IMR-90 (cell line): ENCODE measurements at regions not wholly inside any gene's neighbourhood (a gene's known extent, or its start where the extent isn't known, plus 50 kb on each side); places are given as distances from the start of the nearest gene placed in this dataset.
A peak's percentile ranks its signal among the peaks of the same experiment; 100 is the strongest.

Experiments used
- ATAC-seq: fragments of 200-7000 bp; cut with Tn5 transposase; 2 replicates; pipeline ENCODE4 v1.9.1; 2020; ENCODE audit warnings: low read depth, mild to moderate bottlenecking, moderate library complexity
- BruUV-seq: library from RNA; stranded (reverse); fragments of 400-500 nt; replicated peaks from 2 replicates; lab custom pipeline; 2021; lab: Mats Ljungman, UMichigan
- CTCF ChIA-PET: fragments of 300-600 bp; formaldehyde crosslinking; extraction: SDS; loops from one replicate; lab custom pipeline; 2021; ENCODE audit warnings: antibody characterized with exemption; lab: Yijun Ruan, JAX
- POLR2A ChIA-PET: fragments of 300-600 bp; sonication (Branson Sonifier 250); formaldehyde crosslinking; loops from one replicate; lab custom pipeline; 2022; ENCODE audit warnings: antibody characterized with exemption; ENCODE audit not compliant: unreplicated experiment; lab: Charles Lee
- DNase-seq: peaks from one replicate; pipeline ENCODE4 v3.0.0; 2013
- H2AFZ ChIP-seq: replicated peaks from 2 replicates; pipeline ENCODE3; 2013; ENCODE audit warnings: low read length, mild to moderate bottlenecking; ENCODE audit not compliant: poor library complexity
- H2AK5ac ChIP-seq: 2 replicates; pipeline ENCODE4 v1.6.1; 2013; ENCODE audit warnings: low read depth, low read length, inconsistent platforms
- H2AK9ac ChIP-seq: replicated peaks from 2 replicates; pipeline ENCODE3; 2013; ENCODE audit warnings: mild to moderate bottlenecking, low read depth, low read length, moderate library complexity; ENCODE audit not compliant: poor library complexity
- H2BK120ac ChIP-seq: 2 replicates; pipeline ENCODE4 v1.6.1; 2013; ENCODE audit warnings: low read depth, low read length, inconsistent platforms
- H2BK15ac ChIP-seq: 3 replicates; pipeline ENCODE4 v1.6.1; 2013; ENCODE audit warnings: low read depth, low read length, inconsistent platforms
- H2BK20ac ChIP-seq: 2 replicates; pipeline ENCODE4 v1.6.1; 2013; ENCODE audit warnings: low read depth, mild to moderate bottlenecking, inconsistent platforms, low read length, moderate library complexity
- H2BK5ac ChIP-seq: 2 replicates; pipeline ENCODE4 v1.6.1; 2013; ENCODE audit warnings: mild to moderate bottlenecking, low read depth, low read length, inconsistent platforms; ENCODE audit not compliant: poor library complexity, severe bottlenecking
- H3K14ac ChIP-seq: replicated peaks from 2 replicates; pipeline ENCODE4 v1.6.1; 2013; ENCODE audit warnings: low read depth, low read length, inconsistent platforms
- H3K18ac ChIP-seq: 2 replicates; pipeline ENCODE4 v1.6.1; 2013; ENCODE audit warnings: low read depth, low read length, control low read depth
- H3K23ac ChIP-seq: 2 replicates; pipeline ENCODE4 v1.6.1; 2013; ENCODE audit warnings: low read depth, low read length, inconsistent platforms
- H3K27ac ChIP-seq: 2 replicates; pipeline ENCODE4 v1.5.1; 2013; ENCODE audit warnings: mild to moderate bottlenecking, control low read depth, low read length; ENCODE audit not compliant: insufficient read depth
- H3K27me3 ChIP-seq: 2 replicates; pipeline ENCODE4 v1.6.1; 2013; ENCODE audit warnings: low read length; ENCODE audit not compliant: control insufficient read depth, insufficient read depth
- H3K36me3 ChIP-seq: 2 replicates; pipeline ENCODE4 v1.6.1; 2013; ENCODE audit warnings: low read length, mixed read lengths; ENCODE audit not compliant: control insufficient read depth, insufficient read depth
- H3K4ac ChIP-seq: 2 replicates; pipeline ENCODE4 v1.6.1; 2013; ENCODE audit warnings: low read depth, low read length, inconsistent platforms
- H3K4me1 ChIP-seq: 2 replicates; pipeline ENCODE4 v1.6.1; 2013; ENCODE audit warnings: low read length, mixed read lengths; ENCODE audit not compliant: control insufficient read depth, insufficient read depth
- H3K4me2 ChIP-seq: 2 replicates; pipeline ENCODE4 v1.6.1; 2013; ENCODE audit warnings: low read depth, mild to moderate bottlenecking, control low read depth, low read length, moderate library complexity
- H3K4me3 ChIP-seq: 2 replicates; pipeline ENCODE4 v1.5.1; 2013; ENCODE audit warnings: low read depth, mild to moderate bottlenecking, control low read depth, low read length, moderate library complexity; ENCODE audit not compliant: insufficient read depth
- H3K56ac ChIP-seq: 2 replicates; pipeline ENCODE4 v1.6.1; 2013; ENCODE audit warnings: low read length, inconsistent platforms; ENCODE audit not compliant: insufficient read depth; ENCODE audit errors: extremely low read depth
- H3K79me1 ChIP-seq, 2 experiments: 2 replicates each; pipeline ENCODE4 v1.6.1; 2013; ENCODE audit warnings: low read length in 2 of 2, inconsistent platforms in 1 of 2, low read depth in 1 of 2
- H3K9ac ChIP-seq: 2 replicates; pipeline ENCODE4 v1.6.1; 2013; ENCODE audit warnings: low read depth, low read length, control low read depth
- H3K9me1 ChIP-seq: 2 replicates; pipeline ENCODE4 v1.6.1; 2013; ENCODE audit warnings: low read length, inconsistent platforms; ENCODE audit not compliant: insufficient read depth
- H3K9me3 ChIP-seq: 2 replicates; pipeline ENCODE4 v1.6.1; 2013; ENCODE audit warnings: low read length; ENCODE audit not compliant: control insufficient read depth, insufficient read depth
- H4K20me1 ChIP-seq: 2 replicates; pipeline ENCODE4 v1.6.1; 2013; ENCODE audit warnings: low read length, inconsistent platforms; ENCODE audit not compliant: insufficient read depth
- H4K5ac ChIP-seq: 2 replicates; pipeline ENCODE4 v1.6.1; 2013; ENCODE audit warnings: mild to moderate bottlenecking, low read depth, low read length, control low read depth
- H4K8ac ChIP-seq, 2 experiments: 2 replicates each; pipeline ENCODE4 v1.6.1; 2013; ENCODE audit warnings: low read depth in 2 of 2, low read length in 2 of 2, control low read depth in 1 of 2, inconsistent platforms in 1 of 2
- H4K91ac ChIP-seq: 2 replicates; pipeline ENCODE4 v1.6.1; 2013; ENCODE audit warnings: low read depth, low read length, inconsistent platforms; ENCODE audit not compliant: insufficient read depth
- ELK1 ChIP-seq: fragments of 150-350 bp; IDR thresholded peaks from 2 replicates; pipeline ENCODE4 v1.6.1; 2016; ENCODE audit warnings: low read depth, mild to moderate bottlenecking, low read length, moderate library complexity, borderline replicate concordance
- MAZ ChIP-seq: IDR thresholded peaks from 2 replicates; pipeline ENCODE4 v1.6.1; 2012; ENCODE audit warnings: low read depth, mild to moderate bottlenecking, low read length, improper control_type of control experiment, moderate library complexity, borderline replicate concordance
- SMC3 ChIP-seq: fragments of 150-350 bp; IDR thresholded peaks from 2 replicates; pipeline ENCODE4 v1.6.1; 2016; ENCODE audit warnings: low read depth, mild to moderate bottlenecking, antibody characterized with exemption, low read length, moderate library complexity
- WGBS, 2 experiments: methylation state at CpG; one replicate each; pipeline versions ENCODE4 v1.1.5 to v1.1.7; 2013; ENCODE audit warnings: missing lambda C conversion rate in 2 of 2; ENCODE audit not compliant: insufficient read length in 1 of 2; ENCODE audit errors: extremely low coverage in 2 of 2; 5-methylcytosine and 5-hydroxymethylcytosine counted together
- dilution Hi-C: fragments of 300-500 bp; cut with HindIII; formaldehyde crosslinking; loops from one replicate; pipeline ENCODE4 v1.14.3; 2018; ENCODE audit warnings: low sequenced_read_pairs; ENCODE audit not compliant: unreplicated experiment
- in situ Hi-C: fragments of 300-500 bp; cut with MboI; formaldehyde crosslinking; loops from 3 replicates; pipeline ENCODE4 v1.14.3; 2019; ENCODE audit warnings: low sequenced_read_pairs, inconsistent platforms, mixed read lengths
- intact Hi-C: fragments of 100-400 bp; cut with micrococcal nuclease; formaldehyde crosslinking; loops from 2 replicates; pipeline ENCODE4 v1.10.0; 2022

GRCh38 chr1:244237445-244237844 is 186.4 kb downstream of the ZBTB18 start:
- Histone ChIP-seq H3K36me3 (no peaks in the 10 kb centered on the region), H3K4me1 (peaks cover 8% of the 10 kb centered on the region), H2AFZ (no peak overlapping the region), H3K4ac (no peak overlapping the region), H2AK5ac (no peak overlapping the region), H3K9me3 (no peaks in the 10 kb centered on the region), H3K27ac (no peak overlapping the region), H3K4me2 (no peak overlapping the region), H3K27me3 (no peaks in the 10 kb centered on the region), H3K9ac (no peak overlapping the region), H3K9me1 (0 out of 2 replicates have a peak, but pooled peaks cover 5% of the 10 kb centered on the region), H4K5ac (no peak overlapping the region), H3K23ac (no peak overlapping the region), H4K8ac (no peak overlapping the region), H3K56ac (no peak overlapping the region), H2BK120ac (no peak overlapping the region), H3K18ac (no peak overlapping the region), H2BK5ac (no peak overlapping the region), H3K14ac (no peak overlapping the region), H2BK20ac (no peak overlapping the region), H3K4me3 (no peak overlapping the region), H2BK15ac (no peak overlapping the region; the same call in 2 of the 3 replicates), H4K20me1 (no peaks in the 10 kb centered on the region), H2AK9ac (no peak overlapping the region), H3K79me1 (no peaks in the 10 kb centered on the region), H4K91ac (no peak overlapping the region)
- TF ChIP-seq MAZ (no peak), ELK1 (no peak), SMC3 (no peak)
- ChIA-PET POLR2A (no interaction called here), CTCF (no interaction called here)
- dilution Hi-C loops (no loop called here), in situ Hi-C loops (no loop called here), intact Hi-C loops (no loop called here)
- no peak for ATAC-seq
- DNase-seq: peak; percentile 15
- no TSS peak for BruUV-seq
- no CpG with 5 or more reads among the region's 8 CpGs for WGBS, 2 experiments
